ENCODE measurements at regions not wholly inside any gene's neighbourhood (a gene's known extent, or its start where the extent isn't known, plus 50 kb on each side); places are given as distances from the start of the nearest gene placed in this dataset.

DNA sequence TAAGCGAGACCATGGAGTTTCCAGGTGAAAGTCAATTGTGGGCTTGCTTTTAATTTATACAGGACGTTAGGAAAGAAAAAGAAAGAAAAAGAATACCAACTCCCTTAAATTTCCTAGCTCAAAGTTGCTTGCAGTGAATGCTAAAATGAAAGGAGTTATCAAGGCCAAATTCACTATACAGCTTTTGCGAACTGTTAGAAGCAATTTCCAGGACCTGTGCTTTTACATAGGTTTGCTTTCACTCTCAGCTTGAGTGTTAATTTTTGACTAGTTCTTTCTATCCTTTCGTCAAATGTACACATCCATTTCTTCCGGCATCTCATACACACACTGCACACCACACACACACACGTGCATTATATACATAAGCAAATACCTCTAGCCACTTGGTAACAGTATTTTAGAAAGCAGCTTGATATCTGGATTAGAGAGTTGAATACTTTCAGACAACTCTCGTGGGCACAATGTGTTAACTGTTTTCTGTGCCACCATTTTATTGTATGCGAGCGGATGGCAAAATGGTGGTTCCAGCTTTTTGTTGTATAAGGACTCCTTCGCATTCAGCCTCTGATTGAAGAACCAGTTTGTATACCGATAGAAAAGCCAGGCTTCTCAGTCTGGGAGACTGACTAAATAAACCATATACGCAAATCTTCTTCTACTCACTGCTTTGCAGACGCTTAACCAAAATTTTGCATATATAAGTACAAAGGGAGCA is 381.8 kb downstream of the MTX2 start:
- DNase-seq: no peak

GRCh38 chr2:176652300-176653182 is 383.3 kb downstream of the MTX2 start:
- DNase-seq: peak; percentile 3 to 58

DNA sequence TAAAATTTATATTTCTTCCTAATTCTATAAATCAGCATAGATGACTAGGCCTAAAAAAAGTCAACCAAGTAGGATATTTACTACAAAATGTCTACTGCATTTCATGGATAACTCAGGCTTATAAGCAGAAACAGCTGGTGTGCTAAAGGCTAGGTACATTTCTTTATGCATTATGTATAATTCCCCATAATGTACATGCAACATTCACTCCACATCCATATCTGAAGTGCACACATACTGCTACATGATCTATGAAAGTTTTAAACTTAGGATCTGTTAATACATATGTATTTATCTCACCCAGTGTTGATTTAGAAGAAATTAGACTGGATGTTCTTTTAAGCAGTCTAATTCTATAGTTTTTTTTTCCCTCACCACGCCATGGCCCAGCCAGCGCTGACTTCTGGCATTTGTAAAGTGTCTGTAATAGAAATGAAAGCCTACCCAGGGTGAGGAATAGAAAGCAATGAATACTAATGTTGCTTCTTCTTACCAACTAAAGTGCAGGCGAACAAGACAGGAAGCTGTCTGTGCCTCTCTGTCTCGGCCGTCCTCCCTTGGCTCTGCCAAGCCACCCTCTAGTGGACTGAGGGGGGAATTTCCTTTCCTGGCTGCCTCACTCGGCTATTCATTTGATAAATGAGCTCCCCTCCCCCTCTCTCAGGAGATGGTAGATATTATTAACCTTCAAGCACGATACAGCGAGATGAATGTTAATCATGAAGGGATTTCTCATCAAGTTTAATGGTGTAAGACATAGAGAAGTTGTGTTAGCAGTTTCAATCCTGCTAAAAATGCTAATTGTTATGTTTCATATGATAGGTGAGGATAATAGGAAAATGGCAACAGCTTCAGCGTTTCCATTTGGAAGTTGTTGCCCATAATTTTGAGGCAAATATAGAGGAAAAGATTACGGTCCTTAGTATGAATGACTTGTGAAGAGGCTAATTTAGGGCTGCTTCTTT is 384.5 kb downstream of the MTX2 start:
- DNase-seq: peak; percentile 5 to 36

DNA sequence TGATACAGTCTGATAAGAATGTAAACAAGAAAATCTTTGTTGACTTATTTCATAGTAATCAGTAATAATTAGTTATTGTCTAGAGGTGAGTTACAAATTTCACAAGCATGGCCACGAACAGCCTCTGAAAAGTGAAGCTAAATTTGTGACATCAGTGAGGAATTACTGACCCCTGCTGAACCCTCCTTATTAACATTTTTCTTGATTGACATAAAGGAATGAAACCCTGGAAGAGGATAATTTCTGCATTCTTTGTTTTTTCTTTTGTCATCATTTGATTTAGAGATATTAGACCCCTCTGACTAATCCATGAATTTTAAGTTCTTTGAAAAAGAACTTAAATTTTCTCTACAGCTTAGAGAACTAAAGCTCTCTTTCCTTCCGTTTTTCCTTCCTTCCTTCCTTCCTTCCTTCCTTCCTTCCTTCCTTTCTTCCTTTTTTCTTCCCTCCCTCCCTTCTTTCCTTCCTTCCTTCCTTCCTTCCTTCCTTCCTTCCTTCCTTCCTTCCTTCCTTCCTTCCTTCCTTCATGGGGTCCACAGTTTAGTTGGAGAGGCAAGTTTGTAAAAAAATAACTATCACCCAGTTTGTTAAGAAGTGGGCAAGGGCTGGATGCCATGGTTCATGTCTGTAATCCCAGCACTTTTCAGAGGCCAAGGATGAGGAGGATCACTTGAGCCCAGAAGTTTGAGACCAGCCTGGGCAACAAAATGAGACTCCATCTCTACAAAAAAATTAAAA is 387.0 kb downstream of the MTX2 start:
- DNase-seq: no peak

GRCh38 chr2:176656776-176657140 is 387.5 kb downstream of the MTX2 start:
- DNase-seq: no peak

GRCh38 chr2:176657393-176657792 is 388.2 kb downstream of the MTX2 start:
- no peak for DNase-seq

DNA sequence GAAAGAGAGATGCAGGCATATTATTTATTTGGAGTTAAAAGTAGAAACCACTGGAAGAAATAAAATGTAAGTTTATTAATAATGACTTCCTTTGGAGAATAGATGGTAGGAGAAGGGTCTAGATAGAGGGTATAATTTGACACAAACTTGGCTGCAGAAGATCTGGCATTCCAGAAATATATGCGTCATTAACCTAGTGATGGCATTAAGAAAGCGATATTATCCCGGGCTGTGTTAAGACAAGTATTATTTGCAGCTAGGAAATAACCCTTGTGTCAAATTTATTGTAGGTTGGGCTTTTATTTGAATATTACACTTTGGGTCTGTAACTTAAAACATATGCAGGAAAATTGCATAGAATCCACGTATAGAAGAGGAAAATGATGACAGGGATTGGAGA is 389.5 kb downstream of the MTX2 start:
- DNase-seq: no peak

DNA sequence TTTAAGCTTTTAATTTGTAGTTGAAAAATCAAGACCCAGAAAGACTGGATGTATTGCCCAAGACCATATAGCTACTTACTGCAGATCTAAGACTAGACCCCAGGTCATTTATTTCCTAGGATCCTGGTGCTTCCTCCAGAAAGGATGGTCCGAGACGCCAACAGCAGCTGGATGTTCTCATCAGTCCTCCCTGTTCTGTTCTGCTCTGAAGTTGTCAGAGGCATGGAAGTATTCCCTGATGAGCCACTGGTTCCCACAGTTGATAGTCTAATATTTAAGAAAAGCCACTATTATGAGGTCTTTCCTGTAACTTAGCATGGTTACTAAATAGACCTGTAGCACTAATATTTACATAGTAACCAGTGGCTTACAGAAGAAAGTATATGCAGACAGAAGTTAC is 393.5 kb downstream of the MTX2 start:
- DNase-seq: no peak

DNA sequence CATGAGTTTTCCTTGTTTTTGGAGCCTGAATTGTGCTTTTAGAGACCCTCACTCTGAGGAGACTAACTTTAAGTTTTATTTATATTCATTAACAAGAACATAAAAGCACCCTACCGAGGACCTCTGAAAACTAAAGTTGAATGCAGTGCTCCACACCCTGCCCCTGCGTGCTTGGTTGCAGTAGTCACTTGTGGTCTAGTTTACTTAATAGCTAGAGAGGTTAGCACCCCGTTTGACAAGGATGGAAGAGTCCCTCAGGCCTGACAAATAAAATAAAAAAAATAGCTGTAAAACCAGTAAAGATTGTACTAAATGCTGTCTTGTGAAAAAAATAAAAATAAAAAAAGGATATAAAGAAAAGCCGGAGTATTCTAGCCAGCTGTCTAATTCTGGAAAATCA is 395.2 kb downstream of the MTX2 start:
- DNase-seq: no peak

DNA sequence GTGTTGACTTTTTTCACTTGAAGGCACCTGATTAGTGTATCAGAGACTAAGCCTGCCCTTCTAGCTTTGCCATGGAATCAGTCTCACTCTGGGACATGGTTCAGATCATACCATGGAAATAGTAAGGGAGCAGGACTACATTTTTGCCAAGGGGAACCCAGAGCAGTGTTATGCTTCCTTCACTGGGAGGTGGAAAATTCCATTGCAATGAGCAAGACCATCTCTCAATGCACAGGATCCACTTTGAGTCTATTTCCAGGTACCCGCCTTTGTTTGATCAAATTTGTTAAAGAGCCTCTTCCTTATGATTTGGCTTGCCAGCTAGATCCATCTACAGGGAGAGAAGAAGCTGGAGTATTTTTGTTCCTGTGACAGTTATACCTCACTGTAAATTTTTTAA is 395.8 kb downstream of the MTX2 start:
- no peak for DNase-seq

- DNase-seq: no peak
These were observed 399.7 kb downstream of the MTX2 start for GRCh38 chr2:176668912-176669311.

DNA sequence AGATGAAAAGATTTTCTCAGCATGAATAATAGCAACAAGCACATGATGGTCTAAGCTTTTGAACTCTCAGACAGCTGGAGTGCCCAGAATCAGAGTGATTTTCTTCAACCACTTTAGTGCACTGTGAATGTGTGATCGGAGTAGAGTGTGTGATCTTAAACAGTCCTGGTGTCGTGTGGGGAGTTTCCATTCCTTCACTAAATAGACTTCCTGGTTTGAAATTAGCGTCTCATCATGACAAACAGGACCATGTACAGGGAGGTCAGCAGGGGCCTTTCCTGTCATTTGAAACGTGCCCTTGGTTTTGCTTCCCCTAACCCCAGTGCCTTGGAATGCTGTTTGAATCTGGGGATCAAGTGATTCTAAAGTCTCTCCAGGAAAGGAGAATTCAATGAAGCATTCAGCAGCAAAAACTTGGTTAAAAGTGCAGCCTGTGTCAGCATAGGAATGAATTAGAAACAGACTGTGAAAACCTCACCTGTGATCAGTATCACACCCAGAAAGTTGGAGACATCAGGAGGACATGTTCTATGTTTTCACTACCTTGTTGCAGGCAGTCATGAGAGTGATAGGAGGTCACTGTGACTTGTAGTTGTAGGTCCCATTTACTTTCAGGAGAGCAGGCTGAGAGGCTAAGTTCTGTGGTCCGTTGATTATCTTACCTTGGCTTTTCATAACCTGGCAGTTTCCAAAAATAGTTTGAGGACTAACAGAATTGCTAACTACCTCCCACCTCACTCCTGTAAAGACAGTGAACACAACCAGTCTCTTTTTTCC is 400.3 kb downstream of the MTX2 start:
- no peak for DNase-seq

DNA sequence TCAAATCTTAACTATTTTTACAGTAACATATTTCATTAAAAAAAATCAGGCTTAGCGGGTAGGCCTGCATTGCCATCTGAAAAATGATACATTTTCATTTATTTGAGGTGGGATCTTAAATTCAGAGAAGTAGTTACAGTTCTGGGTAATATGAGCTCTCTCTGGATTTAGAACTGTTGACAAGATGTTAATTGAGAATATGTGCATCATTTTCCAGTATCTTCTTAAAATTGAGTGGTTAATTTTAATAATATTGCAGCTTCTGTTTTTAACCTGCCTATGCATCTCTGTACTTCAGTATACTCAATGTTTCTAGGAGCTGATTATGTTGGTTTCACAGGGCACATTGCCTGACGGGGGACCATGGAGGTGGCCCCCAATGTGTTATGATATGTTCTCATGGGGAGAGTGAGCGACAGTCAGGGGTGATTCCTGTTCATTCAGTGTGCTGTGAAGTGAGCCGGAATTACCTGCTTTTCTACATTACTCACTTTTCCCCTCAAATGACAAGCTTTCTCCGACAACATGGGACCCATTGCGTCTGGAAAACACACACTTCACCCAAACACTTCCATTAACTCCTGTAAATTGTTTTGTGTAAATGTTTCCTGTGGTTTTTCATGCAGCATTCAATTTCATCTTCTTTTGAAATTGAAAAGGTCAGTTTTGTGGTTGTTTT is 406.2 kb downstream of the MTX2 start:
- no peak for DNase-seq

DNA sequence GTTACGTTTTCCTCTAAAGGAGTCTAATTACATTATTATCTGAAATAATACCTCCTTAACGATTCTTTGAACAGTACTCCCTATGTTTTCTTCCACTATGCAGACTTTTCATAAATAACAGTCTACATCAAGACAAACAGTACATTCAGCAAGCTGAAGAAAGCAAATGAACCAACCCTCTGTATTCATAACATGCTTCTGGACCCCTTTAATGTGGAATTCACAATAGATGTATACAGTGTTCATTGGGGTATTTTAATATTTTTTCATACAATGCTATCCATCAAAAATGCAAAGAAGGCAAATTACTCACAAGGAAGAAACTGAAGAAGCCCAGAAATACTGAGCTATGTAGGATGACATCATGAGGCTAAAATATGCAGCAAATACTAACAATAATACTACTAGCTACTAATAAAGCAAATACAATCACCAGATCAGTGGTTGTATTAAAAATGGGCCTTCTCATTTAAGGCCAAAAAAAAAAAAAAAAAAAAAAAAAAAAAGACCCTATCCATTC is 408.6 kb downstream of the MTX2 start:
- DNase-seq: no peak

DNA sequence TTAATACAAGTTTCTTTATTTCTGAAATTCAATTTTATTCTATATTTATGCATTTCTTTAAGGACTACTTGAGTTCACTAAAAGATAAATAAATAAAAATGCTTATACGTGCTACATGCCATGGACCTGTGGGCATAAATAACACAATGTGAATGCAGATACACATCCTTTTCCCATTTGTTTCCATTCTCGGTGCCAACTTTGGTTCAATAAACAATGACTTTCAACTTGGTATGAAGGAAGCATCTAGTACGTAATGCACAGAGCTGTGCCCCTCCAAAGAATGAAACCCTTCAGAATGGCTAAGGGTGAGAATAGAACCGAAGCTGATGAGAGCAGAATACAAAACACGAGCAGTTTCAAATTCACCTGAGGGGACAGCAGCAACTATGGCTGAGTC is 409.3 kb downstream of the MTX2 start:
- DNase-seq: no peak

DNA sequence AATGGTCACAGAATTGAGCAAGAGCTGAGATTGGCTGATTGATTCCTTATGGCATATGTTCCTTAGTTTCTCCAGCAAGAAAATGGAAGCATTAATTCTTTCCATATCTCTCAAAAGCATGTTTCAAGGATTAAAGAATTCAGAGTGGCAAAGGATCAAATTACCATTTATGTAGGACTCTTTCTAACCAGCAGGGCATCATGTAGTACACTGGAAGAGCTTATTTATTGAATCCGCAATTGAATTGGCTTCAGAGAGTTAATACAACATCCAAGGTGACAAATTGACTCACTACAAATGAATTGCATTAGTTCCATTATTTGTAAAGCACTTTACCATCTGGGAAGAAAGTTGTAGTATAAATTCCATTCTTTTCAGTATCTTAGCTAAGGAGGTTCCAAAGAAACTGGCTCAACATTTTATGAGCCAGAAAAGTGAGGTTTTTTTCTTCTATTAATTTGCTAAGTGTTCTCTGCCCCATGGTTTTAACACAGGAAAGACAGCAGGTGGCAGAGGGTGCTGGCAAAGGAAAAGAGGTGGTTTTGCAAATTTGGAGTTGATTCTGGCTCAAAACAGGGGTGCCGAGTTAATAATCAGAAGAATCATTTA is 409.9 kb downstream of the MTX2 start:
- DNase-seq: no peak

DNA sequence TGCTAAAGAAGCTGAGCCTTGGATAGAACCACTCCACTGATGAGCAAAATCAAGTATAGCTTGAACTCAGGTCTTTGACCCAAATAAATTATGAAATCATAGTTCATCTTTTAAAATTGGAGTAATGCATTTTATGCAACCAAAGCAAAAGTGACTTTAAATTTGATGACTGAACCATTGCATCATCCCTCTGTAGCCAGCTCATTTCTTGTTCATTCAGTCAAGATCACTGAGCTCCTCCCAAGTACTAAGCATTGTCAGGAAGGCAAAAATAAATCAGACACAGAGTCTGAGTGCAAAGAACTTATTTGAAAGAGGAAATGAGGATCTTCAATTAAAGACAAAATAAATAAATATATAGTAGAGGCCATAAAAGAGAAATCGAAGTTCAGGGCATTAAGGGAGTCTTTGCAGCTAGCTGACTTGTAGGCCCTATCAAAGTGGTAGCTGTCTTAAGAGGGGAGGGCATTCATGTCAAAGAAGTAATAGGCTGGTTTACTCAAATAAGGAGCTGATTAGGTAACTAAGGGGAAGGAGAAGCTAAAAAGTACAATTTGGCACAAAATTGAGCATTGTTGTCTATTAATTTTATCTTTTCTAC is 411.8 kb downstream of the MTX2 start:
- DNase-seq: no peak

GRCh38 chr2:176681584-176682115 is 412.4 kb downstream of the MTX2 start:
- DNase-seq: no peak

- no peak for DNase-seq
These were observed 413.0 kb downstream of the MTX2 start for GRCh38 chr2:176682278-176682677.

Measured in CD4-positive, alpha-beta T cell treated with Interferon alpha-2 for 1 hour (primary cell).